GM18502 (cell line): ENCODE measurements at regions not wholly inside any gene's neighbourhood (a gene's known extent, or its start where the extent isn't known, plus 50 kb on each side); places are given as distances from the start of the nearest gene placed in this dataset.

Experiments used
- ATAC-seq: cut with Tn5 transposase; IDR thresholded peaks from one replicate; pipeline ENCODE4 v1.9.1; 2021; ENCODE audit warnings: mild to moderate bottlenecking; ENCODE audit not compliant: unreplicated experiment, poor library complexity

DNA sequence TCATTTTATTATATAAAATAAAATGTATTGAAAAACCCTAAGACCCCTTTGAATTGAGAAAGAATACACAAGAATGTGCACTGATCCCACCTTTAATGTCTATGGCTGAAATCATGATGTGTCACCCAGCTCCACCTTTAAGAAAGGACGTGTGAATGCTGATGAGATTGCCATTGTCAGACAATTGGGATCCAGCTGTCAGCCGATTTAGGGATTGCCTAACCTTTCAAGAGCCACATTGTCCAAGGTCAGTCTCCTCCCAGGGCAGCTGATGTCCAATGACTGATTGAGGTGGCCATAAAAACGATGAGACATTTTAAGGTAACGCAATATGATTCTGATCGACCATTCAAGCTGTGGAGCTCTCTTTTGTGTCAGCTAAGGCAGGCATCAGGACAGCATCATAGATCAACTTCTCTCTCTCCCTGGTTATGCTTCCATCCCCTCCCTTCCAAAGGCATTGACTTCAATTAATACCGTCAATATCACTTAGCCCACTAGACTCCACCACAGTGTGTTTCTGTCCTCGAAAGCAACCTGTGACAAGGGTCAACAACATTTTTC, 1676.4 kb downstream of the PCDH7 start:
- no peak for ATAC-seq

DNA sequence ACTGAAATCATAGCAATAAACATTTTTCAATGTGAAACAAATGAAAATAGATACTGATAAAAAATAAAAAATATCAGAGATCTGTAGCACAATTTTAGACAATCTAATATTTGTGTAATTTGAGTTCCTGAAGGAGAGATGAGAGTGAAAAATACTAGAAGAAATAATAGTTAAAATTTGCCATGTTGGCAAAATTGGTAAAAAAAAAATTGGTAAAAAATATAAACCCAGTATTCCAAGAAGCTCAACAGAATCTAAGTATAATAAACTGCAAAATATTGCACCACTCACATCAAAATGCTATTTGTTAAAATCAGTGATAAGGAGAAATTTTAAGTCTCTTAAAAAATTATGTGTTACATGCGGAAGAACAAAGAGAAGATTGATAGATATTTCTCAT, 1680.7 kb downstream of the PCDH7 start:
- ATAC-seq = no peak

DNA sequence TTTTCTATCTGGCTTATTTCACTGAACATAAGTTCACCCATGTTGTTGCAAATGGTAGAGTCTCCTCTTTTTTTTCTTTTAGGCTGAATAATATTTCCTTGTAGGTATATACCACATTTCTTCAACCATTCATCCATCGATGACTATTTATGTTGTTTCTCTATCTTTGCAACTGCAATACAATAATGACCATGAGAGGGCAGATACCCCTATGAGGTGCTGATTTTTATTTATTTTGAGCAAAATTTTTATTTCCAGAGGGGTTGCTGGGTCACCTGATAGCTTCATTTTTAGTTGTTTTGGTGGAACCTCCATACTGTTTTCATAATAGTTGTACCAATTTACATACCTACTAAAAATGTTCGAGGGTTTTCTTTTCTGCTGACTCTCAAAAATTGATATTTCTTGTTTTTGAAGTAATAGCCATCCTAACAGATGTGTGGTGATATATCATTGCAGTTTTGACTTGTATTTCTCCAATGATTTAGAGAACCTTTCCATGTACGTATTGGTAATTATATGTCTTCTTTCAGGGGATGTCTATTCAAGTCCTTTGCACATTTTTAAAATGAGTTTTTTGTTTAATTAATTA, 1697.0 kb downstream of the PCDH7 start:
- no peak for ATAC-seq

GRCh38 chr4:32423267-32423666, 1703.1 kb downstream of the PCDH7 start:
- no peak for ATAC-seq

GRCh38 chr4:32425243-32425642, 1705.1 kb downstream of the PCDH7 start:
- no peak for ATAC-seq

GRCh38 chr4:32427566-32427965, 1707.4 kb downstream of the PCDH7 start:
- ATAC-seq = no peak

- no peak for ATAC-seq
These were observed 1709.0 kb downstream of the PCDH7 start for GRCh38 chr4:32429151-32429550.

DNA sequence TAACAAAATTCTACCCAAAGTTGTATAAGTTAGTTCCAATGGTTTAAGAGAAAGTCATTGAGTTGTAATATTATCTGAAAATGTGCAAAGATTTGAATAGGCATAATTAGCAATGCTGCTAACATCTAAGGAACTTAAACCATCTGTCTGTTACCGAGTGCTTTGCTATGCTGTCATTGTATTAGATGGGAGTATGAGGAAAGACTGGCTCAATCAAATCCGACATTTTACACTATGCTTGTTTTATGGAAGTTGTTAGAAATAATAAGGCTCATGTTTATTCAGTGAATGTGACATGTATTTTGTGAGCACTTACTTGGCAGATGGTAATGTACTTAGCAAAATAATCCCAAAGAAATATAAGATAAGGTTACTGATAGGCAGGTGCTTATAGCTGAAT, 1715.1 kb downstream of the PCDH7 start:
- ATAC-seq = no peak

- no peak for ATAC-seq
These were observed 1716.6 kb downstream of the PCDH7 start for GRCh38 chr4:32436816-32437215.

GRCh38 chr4:32440391-32440790, 1720.2 kb downstream of the PCDH7 start:
- no peak for ATAC-seq

DNA sequence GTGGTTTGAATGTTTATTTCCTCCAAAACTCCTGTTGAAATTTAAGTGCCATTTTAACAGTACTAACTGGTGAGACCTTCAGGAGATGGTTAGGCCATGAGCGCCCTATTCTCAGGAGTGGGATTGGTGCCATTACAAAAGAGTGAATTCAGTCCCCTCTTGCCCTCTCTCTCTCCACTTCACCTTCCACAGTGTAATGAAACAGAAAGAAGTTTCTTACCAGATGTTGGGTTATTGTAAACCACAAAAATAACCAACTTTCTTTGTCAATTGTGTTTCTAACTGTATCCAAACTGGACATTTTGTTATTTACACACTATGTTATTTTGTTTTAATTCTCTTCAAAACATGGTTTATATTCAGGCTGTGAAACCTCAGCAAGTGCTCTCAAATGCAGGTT, 1734.3 kb downstream of the PCDH7 start:
- no peak for ATAC-seq

DNA sequence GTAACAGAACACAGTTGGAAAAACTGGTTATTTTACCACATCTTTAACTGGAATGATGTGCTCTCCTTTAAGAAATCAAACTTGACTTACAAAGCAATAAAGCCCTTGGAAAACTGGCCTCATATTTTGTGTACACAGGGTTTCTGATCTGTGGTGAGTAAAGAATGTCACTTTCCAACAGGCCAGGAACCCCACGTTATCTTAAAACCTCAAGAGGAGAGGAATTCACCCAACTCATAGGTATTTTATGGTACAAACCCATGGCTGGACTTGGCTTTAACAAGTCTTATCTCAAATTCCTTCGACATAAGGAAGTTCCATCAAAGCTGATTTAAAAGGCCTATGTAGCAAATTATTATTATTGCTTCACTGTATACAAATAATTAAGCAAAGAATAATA, 1735.1 kb downstream of the PCDH7 start:
- no peak for ATAC-seq

GRCh38 chr4:32460972-32461371, 1740.8 kb downstream of the PCDH7 start:
- no peak for ATAC-seq

- no peak for ATAC-seq
These were observed 1742.8 kb downstream of the PCDH7 start for GRCh38 chr4:32462944-32463343.

- no peak for ATAC-seq
These were observed 1750.0 kb downstream of the PCDH7 start for GRCh38 chr4:32470087-32470585.

GRCh38 chr4:32472918-32473317, 1752.7 kb downstream of the PCDH7 start:
- ATAC-seq = no peak

DNA sequence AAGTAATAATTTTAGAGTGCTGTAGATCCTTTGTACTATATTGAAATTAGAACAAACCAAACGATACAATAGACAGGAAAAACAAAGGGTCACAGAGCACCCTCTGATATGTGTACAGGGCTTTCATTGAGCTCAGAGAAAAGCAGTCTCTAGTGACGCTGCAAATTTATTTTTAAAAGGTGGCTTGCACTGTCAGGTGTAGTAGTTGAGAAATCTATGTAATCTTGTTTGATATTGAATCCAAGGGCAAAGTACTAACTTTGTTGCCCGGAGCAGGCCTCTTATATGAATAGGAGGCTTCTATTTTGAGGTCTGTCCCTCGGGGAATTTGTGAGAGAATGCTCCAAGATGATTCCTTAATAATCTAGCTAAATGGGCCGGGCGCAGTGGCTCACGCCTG, 1755.5 kb downstream of the PCDH7 start:
- ATAC-seq = no peak

DNA sequence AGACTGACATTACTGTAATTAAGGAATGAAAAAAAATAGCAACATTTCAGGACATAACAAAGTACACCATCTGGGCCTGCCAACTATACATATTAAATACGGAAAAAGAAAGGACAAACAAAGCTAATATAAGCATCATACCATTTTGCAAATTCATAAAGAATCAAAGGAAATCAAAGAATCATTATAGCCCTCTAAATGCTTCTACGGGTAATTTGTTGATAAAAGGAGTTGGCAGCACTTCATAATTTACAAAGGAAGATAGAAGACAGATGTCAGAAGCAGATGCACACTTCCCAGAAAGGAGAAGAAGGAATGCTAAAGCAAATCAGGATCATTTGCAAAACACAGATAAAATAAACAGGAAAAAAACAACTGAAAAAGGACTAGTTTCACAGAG, 1757.3 kb downstream of the PCDH7 start:
- no peak for ATAC-seq

DNA sequence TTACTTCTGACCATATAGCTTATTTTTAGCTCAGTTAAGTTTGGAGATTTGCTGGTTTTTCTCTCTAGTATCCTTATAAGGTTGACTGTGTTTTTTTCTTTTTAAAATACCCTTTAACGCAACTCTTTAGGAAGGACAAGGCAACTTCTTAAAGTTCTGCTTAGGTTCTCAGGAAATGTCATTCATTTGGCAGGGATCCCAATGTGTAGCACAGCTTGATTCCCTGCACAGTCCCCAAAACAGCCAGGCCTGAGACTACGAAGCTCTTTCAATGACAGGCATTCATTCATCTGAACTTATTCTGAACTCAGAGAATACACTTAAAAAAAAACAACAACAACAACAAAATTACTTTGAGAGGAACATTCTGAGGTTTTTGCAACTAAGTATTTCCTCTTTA, 1765.8 kb downstream of the PCDH7 start:
- no peak for ATAC-seq

GRCh38 chr4:32488690-32489089, 1768.5 kb downstream of the PCDH7 start:
- ATAC-seq = no peak

GRCh38 chr4:32499171-32499570, 1779.0 kb downstream of the PCDH7 start:
- no peak for ATAC-seq

DNA sequence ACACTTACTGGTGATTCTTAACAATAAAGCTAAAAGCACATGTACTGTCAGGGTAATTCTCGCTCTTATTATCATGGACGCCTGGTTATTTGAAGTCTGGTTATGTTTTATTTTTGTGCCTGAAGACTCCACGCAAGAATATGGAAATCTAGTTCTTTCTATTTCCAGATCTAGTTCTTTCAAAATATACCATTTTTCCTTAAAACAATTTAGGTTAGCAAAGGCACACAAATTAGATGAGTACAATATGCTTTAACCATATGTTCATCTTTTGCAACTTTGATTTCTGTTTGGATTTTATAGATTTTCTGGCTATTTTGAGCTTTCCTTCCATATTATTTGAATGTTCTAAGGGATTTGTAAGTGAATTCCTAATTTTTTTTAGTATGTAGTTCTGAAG, 1783.1 kb downstream of the PCDH7 start:
- no peak for ATAC-seq
